ENCODE measurements at regions not wholly inside any gene's neighbourhood (a gene's known extent, or its start where the extent isn't known, plus 50 kb on each side); places are given as distances from the start of the nearest gene placed in this dataset.
A peak's percentile ranks its signal among the peaks of the same experiment; 100 is the strongest.

DNA sequence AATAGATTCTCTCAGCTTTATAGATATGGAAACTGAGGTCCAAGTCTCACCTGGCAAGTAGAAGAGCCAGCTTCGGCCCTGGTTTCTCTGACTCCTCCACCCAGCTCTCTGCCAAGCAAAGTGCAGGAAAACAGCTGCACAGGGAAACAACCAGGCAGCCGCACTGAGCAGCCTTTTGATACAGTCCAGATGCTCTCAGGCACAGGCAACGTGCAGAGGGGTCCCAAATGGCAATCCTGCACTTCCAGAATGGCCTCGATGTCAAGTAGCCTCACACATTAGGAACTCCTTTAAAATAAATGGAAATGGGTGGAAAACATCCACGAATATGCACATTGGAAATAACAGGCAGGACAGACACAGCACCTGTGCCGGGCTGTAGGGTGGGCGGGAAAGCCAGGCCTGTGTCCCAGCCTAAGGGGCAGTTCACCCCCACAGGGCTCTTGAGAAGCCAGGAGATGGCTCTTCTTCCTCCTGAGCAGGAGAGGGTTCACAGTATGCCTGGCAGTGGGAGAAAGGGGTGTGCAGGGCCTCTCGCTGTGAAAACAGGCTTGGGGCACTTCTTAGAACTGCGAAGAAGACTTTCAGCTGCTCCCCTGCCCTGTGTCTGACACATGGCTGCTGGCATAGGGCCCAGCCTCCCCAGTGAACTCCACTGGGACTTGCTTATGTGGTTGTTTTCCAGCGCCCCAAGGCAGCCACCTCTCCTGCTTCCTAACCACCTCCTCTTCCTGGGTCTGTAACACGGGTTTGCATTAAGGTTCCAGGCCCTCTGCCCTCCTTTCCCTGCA, 63.9 kb upstream of the TUBA3E start:
- TF ChIP-seq POLR2A (IDR thresholded peaks at IDR 0.05) (no peak), EP300 (IDR thresholded peaks at IDR 0.05) (no peak), CTCF (IDR thresholded peaks at IDR 0.05) (no peak)
- Histone ChIP-seq H3K4me3 (no peak overlapping the region), H3K36me3 (no peaks in the 10 kb centered on the region), H3K27ac (no peak overlapping the region), H3K27me3 (no peaks in the 10 kb centered on the region), H3K4me1 (ENCODE audit: insufficient read depth) (no peaks in the 10 kb centered on the region), H3K9me3 (no peaks in the 10 kb centered on the region)
- peak in 4 of 5 donors; percentile 39 to 72 (median 60) for DNase-seq
- 39 to 42% (median 40%) methylated on average over 11 of the region's 11 CpGs for WGBS, 3 donors
- intact Hi-C loops (cut with DNase I): no loop called here

DNA sequence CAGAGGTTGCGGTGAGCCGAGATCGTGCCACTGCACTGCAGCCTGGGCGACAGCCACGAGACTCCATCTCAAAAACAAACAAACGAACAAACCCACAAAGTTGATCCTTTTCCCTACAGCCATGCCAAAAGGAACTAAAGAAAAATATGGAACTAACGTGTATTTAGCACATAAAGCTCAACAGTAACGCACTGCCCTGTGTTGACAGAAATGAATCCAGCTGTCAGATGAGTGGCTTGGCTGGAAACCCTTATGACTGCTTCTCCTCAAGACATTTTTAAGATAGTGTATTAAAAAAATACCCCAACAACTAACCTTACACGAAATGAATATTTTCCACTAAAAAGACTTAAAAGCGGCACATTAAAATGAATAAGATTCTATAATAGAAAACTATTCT, 62.9 kb upstream of the TUBA3E start:
- intact Hi-C loops (cut with DNase I): no loop called here
- TF ChIP-seq EP300 (IDR thresholded peaks at IDR 0.05): no peak
- no peak for TF ChIP-seq CTCF (IDR thresholded peaks at IDR 0.05)
- no peak for TF ChIP-seq POLR2A (IDR thresholded peaks at IDR 0.05)
- Histone ChIP-seq H3K4me1 (ENCODE audit: insufficient read depth) (no peaks in the 10 kb centered on the region), H3K36me3 (no peaks in the 10 kb centered on the region), H3K9me3 (no peaks in the 10 kb centered on the region), H3K27ac (no peak overlapping the region), H3K4me3 (no peak overlapping the region), H3K27me3 (no peaks in the 10 kb centered on the region)
- no peak for DNase-seq
- WGBS, 3 donors: 33 to 56% (median 38%) methylated on average over 10 of the region's 10 CpGs

- H3K4me1 ChIP-seq (ENCODE audit: insufficient read depth): no peaks in the 10 kb centered on the region
- WGBS, 3 donors: 16 to 46% (median 19%) methylated on average over 4 of the region's 4 CpGs
- no peaks in the 10 kb centered on the region for H3K27me3 ChIP-seq
- intact Hi-C loops (cut with DNase I): no loop called here
- TF ChIP-seq CTCF (IDR thresholded peaks at IDR 0.05) (no peak), EP300 (IDR thresholded peaks at IDR 0.05) (no peak), POLR2A (IDR thresholded peaks at IDR 0.05) (no peak)
- no peaks in the 10 kb centered on the region for H3K9me3 ChIP-seq
- no peak for DNase-seq
- H3K4me3 ChIP-seq: no peak overlapping the region
- H3K36me3 ChIP-seq: no peaks in the 10 kb centered on the region
- no peak overlapping the region for H3K27ac ChIP-seq
These were observed 61.4 kb upstream of the TUBA3E start for GRCh38 chr2:130259594-130259993.

GRCh38 chr2:130258356-130258755, 60.1 kb upstream of the TUBA3E start:
- WGBS, 3 donors: 61 to 70% (median 69%) methylated on average over 3 of the region's 3 CpGs
- H3K9me3 ChIP-seq: no peaks in the 10 kb centered on the region
- intact Hi-C loops (cut with DNase I): no loop called here
- no peak for DNase-seq
- H3K4me1 ChIP-seq (ENCODE audit: insufficient read depth): no peaks in the 10 kb centered on the region
- no peaks in the 10 kb centered on the region for H3K27me3 ChIP-seq
- no peak overlapping the region for H3K4me3 ChIP-seq
- no peak overlapping the region for H3K27ac ChIP-seq
- H3K36me3 ChIP-seq: no peaks in the 10 kb centered on the region
- TF ChIP-seq EP300 (IDR thresholded peaks at IDR 0.05) (no peak), CTCF (IDR thresholded peaks at IDR 0.05) (no peak), POLR2A (IDR thresholded peaks at IDR 0.05) (no peak)
